ENCODE measurements at regions not wholly inside any gene's neighbourhood (a gene's known extent, or its start where the extent isn't known, plus 50 kb on each side); places are given as distances from the start of the nearest gene placed in this dataset.

- TF ChIP-seq CTCF (IDR thresholded peaks at IDR 0.05; ENCODE audit: insufficient read depth, low read length) = no peak
- TF ChIP-seq POLR2AphosphoS5 (IDR thresholded peaks at IDR 0.05; ENCODE audit: low read depth) = no peak
- no peak for TF ChIP-seq REST (IDR thresholded peaks at IDR 0.05; ENCODE audit: insufficient replicate concordance, low read depth)
- no peak for TF ChIP-seq GABPA (IDR thresholded peaks at IDR 0.05; ENCODE audit: low read depth)
- TF ChIP-seq SPI1 (IDR thresholded peaks at IDR 0.05; ENCODE audit: borderline replicate concordance, low read depth) = no peak
These were observed 324.8 kb upstream of the ONECUT1 start for GRCh38 chr15:53114960-53115359.

Measured in HL-60 (cell line).